HCT116 (cell line): ENCODE measurements at regions not wholly inside any gene's neighbourhood (a gene's known extent, or its start where the extent isn't known, plus 50 kb on each side); places are given as distances from the start of the nearest gene placed in this dataset.

Source experiments
- ATAC-seq: fragments of 200-7000 bp; cut with Tn5 transposase; 2 replicates; pipeline ENCODE4 v1.9.1; 2020; ENCODE audit warnings: mild to moderate bottlenecking, moderate library complexity
- BruUV-seq: library from RNA; stranded (reverse); fragments of 400-500 nt; replicated peaks from 2 replicates; lab custom pipeline; 2021; lab: Mats Ljungman, UMichigan
- CTCF ChIA-PET: fragments of 300-600 bp; sonication (Branson Sonifier 250); formaldehyde crosslinking; loops from one replicate; lab custom pipeline; 2021; ENCODE audit warnings: antibody characterized with exemption; lab: Charles Lee
- POLR2A ChIA-PET: fragments of 300-600, 350-600 bp; sonication (Branson Sonifier 250); formaldehyde crosslinking; loops from one replicate; lab custom pipeline; 2021; ENCODE audit warnings: antibody characterized with exemption; lab: Charles Lee
- RAD21 ChIA-PET, 2 experiments: fragments of 300-600 bp; sonication (Branson Sonifier 250); formaldehyde crosslinking; loops; one replicate each; lab custom pipeline; 2023; ENCODE audit warnings: low total read pairs in 2 of 2; ENCODE audit not compliant: uncharacterized antibody in 2 of 2, unreplicated experiment in 2 of 2, low non-redundant PET in 1 of 2; lab: Charles Lee
- DNase-seq: peaks from one replicate; pipeline ENCODE4 v3.0.0-alpha.2; 2010; ENCODE audit warnings: low read depth, low spot score
- H2AFZ ChIP-seq: fragments of 200-600 bp; shearing (Covaris generic), sonication (generic); 2 replicates; pipeline ENCODE4 v1.6.1; 2017; ENCODE audit warnings: low read depth, mixed run types, mixed read lengths, antibody characterized with exemption, low read length; ENCODE audit not compliant: poor library complexity, severe bottlenecking
- H3K27ac ChIP-seq: 2 replicates; pipeline ENCODE4 v1.5.1; 2012; ENCODE audit warnings: low read depth, low read length
- H3K27me3 ChIP-seq: fragments of 200-600 bp; sonication (generic); 2 replicates; pipeline ENCODE4 v1.6.1; 2016; ENCODE audit warnings: mixed run types, low read length, mixed read lengths; ENCODE audit not compliant: insufficient read depth
- H3K36me3 ChIP-seq, 2 experiments: fragments of 200-500 bp in 1 of 2; fragments of 200-600 bp in 1 of 2; sonication (Bioruptor generic) in 1 of 2; sonication (generic) in 1 of 2; 2 replicates each; pipeline versions ENCODE4 v1.5.1 to v1.6.1; 2014 to 2016; ENCODE audit warnings: low read length in 2 of 2, inconsistent platforms in 1 of 2, mixed read lengths in 1 of 2, mixed run types in 1 of 2; ENCODE audit not compliant: insufficient read depth in 2 of 2, control insufficient read depth in 1 of 2
- H3K4me1 ChIP-seq, 2 experiments: fragments of 200-600 bp in 1 of 2; sonication (generic) in 1 of 2; 2 replicates each; pipeline versions ENCODE4 v1.5.1 to v1.6.1; 2012 to 2017; ENCODE audit warnings: low read length in 2 of 2, inconsistent platforms in 1 of 2, mild to moderate bottlenecking in 1 of 2, mixed read lengths in 1 of 2, mixed run types in 1 of 2, moderate library complexity in 1 of 2; ENCODE audit not compliant: insufficient read depth in 2 of 2, control insufficient read depth in 1 of 2
- H3K4me2 ChIP-seq: fragments of 200-600 bp; sonication (generic); 2 replicates; pipeline ENCODE4 v1.6.1; 2017; ENCODE audit warnings: mixed run types, low read length, mixed read lengths
- H3K4me3 ChIP-seq, 2 experiments: fragments of 200-600 bp in 1 of 2; sonication (generic) in 1 of 2; replicated peaks in 1 of 2; 2 replicates each; pipeline ENCODE4 v1.5.1; 2011 to 2016; ENCODE audit warnings: low read length in 2 of 2, control low read depth in 1 of 2, low read depth in 1 of 2, mild to moderate bottlenecking in 1 of 2, mixed read lengths in 1 of 2, mixed run types in 1 of 2
- H3K79me2 ChIP-seq: fragments of 200-600 bp; sonication (generic); 2 replicates; pipeline ENCODE4 v1.6.1; 2017; ENCODE audit warnings: mild to moderate bottlenecking, mixed run types, low read length, moderate library complexity, mixed read lengths; ENCODE audit not compliant: insufficient read depth
- H3K9ac ChIP-seq: fragments of 200-600 bp; sonication (generic); 2 replicates; pipeline ENCODE4 v1.6.1; 2016; ENCODE audit warnings: low read length, mixed read lengths
- H3K9me2 ChIP-seq: fragments of 200-600 bp; sonication (generic), shearing (Covaris generic); 2 replicates; pipeline ENCODE4 v1.6.1; 2017; ENCODE audit warnings: mixed run types, mild to moderate bottlenecking, moderate library complexity; ENCODE audit not compliant: insufficient read depth
- H3K9me3 ChIP-seq, 2 experiments: fragments of 200-500 bp in 1 of 2; fragments of 200-600 bp in 1 of 2; sonication (Bioruptor generic) in 1 of 2; sonication (generic) in 1 of 2; 2 replicates each; pipeline ENCODE4 v1.6.1; 2014 to 2017; ENCODE audit warnings: low read length in 2 of 2, mixed read lengths in 2 of 2, inconsistent platforms in 1 of 2, low read depth in 1 of 2, mild to moderate bottlenecking in 1 of 2, mixed run types in 1 of 2, moderate library complexity in 1 of 2; ENCODE audit not compliant: control insufficient read depth in 1 of 2, insufficient read depth in 1 of 2
- H4K20me1 ChIP-seq: fragments of 200-600 bp; sonication (generic), shearing (Covaris generic); 2 replicates; pipeline ENCODE4 v1.6.1; 2017; ENCODE audit warnings: mixed run types, mild to moderate bottlenecking, moderate library complexity; ENCODE audit not compliant: insufficient read depth
- CEBPB ChIP-seq: IDR thresholded peaks from 2 replicates; pipeline ENCODE4 v1.6.1; 2012; ENCODE audit warnings: low read depth
- CTCF ChIP-seq, 3 experiments: fragments of 200-600 bp in 1 of 3; sonication (generic) in 1 of 3; IDR thresholded peaks in 2 of 3; conservative IDR thresholded peaks in 1 of 3; 2 replicates each; pipeline ENCODE4 v1.5.1; 2012 to 2017; ENCODE audit warnings: low read depth in 2 of 3, low read length in 2 of 3, antibody characterized with exemption in 1 of 3, borderline replicate concordance in 1 of 3, control low read depth in 1 of 3, mild to moderate bottlenecking in 1 of 3, mixed read lengths in 1 of 3, mixed run types in 1 of 3, moderate library complexity in 1 of 3; ENCODE audit not compliant: insufficient read depth in 1 of 3
- RAD21 ChIP-seq: IDR thresholded peaks from 2 replicates; pipeline ENCODE4 v1.6.1; 2012; ENCODE audit warnings: low read depth, mild to moderate bottlenecking
- REST ChIP-seq: IDR thresholded peaks from 2 replicates; pipeline ENCODE4 v1.6.1; 2012; ENCODE audit warnings: low read depth
- ZBTB33 ChIP-seq: IDR thresholded peaks from 2 replicates; pipeline ENCODE4 v1.6.1; 2011; ENCODE audit warnings: mild to moderate bottlenecking, low read length, moderate library complexity; ENCODE audit not compliant: insufficient replicate concordance; ENCODE audit errors: extremely low read depth
- ZNF274 ChIP-seq: fragments of 200-500 bp; sonication (Bioruptor generic); IDR thresholded peaks from 2 replicates; pipeline ENCODE4 v1.6.1; 2014; ENCODE audit warnings: mild to moderate bottlenecking, low read depth, low read length, inconsistent platforms
- intact Hi-C: fragments of 100-400 bp; cut with micrococcal nuclease; formaldehyde crosslinking; loops from 2 replicates; pipeline ENCODE4 v1.10.0; 2022

- Histone ChIP-seq H3K9ac (no peak overlapping the region), H2AFZ (no peak overlapping the region), H3K9me3 (no peaks in the 10 kb centered on the region), H4K20me1 (no peaks in the 10 kb centered on the region), H3K27me3 (no peaks in the 10 kb centered on the region), H3K4me1 (no peaks in the 10 kb centered on the region), H3K27ac (no peak overlapping the region), H3K4me2 (no peak overlapping the region), H3K9me2 (no peaks in the 10 kb centered on the region), H3K79me2 (no peaks in the 10 kb centered on the region), H3K4me3 (no peak overlapping the region), H3K36me3 (no peaks in the 10 kb centered on the region)
- BruUV-seq = no TSS peak
- no peak for DNase-seq
- CTCF ChIA-PET = no interaction called here
- no peak for ATAC-seq
- POLR2A ChIA-PET = no interaction called here
- TF ChIP-seq REST = no peak
- intact Hi-C loops = no loop called here
- RAD21 ChIA-PET = no interaction called here
Observed at GRCh38 chr1:95852483-95853070, 618.6 kb downstream of the RWDD3 start.

- Histone ChIP-seq H4K20me1 (no peaks in the 10 kb centered on the region), H3K79me2 (no peaks in the 10 kb centered on the region), H3K4me2 (no peak overlapping the region), H3K9ac (no peak overlapping the region), H3K9me2 (no peaks in the 10 kb centered on the region), H2AFZ (no peak overlapping the region), H3K27ac (no peak overlapping the region), H3K9me3 (no peaks in the 10 kb centered on the region), H3K36me3 (no peaks in the 10 kb centered on the region), H3K4me3 (no peak overlapping the region), H3K27me3 (no peaks in the 10 kb centered on the region), H3K4me1 (no peaks in the 10 kb centered on the region)
- ChIA-PET POLR2A (no interaction called here), RAD21 (no interaction called here), CTCF (no interaction called here)
- DNase-seq = no peak
- ATAC-seq = no peak
- intact Hi-C loops = no loop called here
- BruUV-seq = no TSS peak
- TF ChIP-seq CEBPB = no peak
- TF ChIP-seq RAD21 = no peak
- TF ChIP-seq ZNF274 = no peak
- no peak for TF ChIP-seq REST
- TF ChIP-seq ZBTB33 = no peak
- TF ChIP-seq CTCF (IDR thresholded peaks at IDR 0.05 in 2 of 3, conservative IDR thresholded peaks at IDR 0.05 in 1 of 3; ENCODE audit: borderline replicate concordance in 1 of 3, insufficient read depth in 1 of 3, low read depth in 2 of 3, low read length in 2 of 3) = no peak
Observed at GRCh38 chr1:95854457-95854856, 620.4 kb downstream of the RWDD3 start.
